Pancreas (tissue), 10 donors: ENCODE measurements at regions not wholly inside any gene's neighbourhood (a gene's known extent, or its start where the extent isn't known, plus 50 kb on each side); places are given as distances from the start of the nearest gene placed in this dataset.

Experiments
- ATAC-seq, 4 donors: fragments of 200-7000 bp; cut with Tn5 transposase; one replicate each; pipeline versions ENCODE4 v1.8.0 to v1.9.1; 2020; ENCODE audit warnings: mild to moderate bottlenecking in 4 of 4, moderate library complexity in 4 of 4
- DNase-seq, 6 donors: peaks; one replicate each; pipeline ENCODE4 v3.0.0-alpha.2; 2020
- FAIRE-seq: peaks from 2 replicates; lab custom pipeline; 2012; peaks lifted over from hg19 to GRCh38; lab: Jason Lieb, UNC
- H3K27ac ChIP-seq, 4 donors: fragments of 200-600 bp; sonication (generic); 1 replicate in 3 of 4; 2 replicates in 1 of 4; pipeline versions ENCODE4 v1.5.0 to v1.8.0; 2020
- H3K27me3 ChIP-seq, 4 donors: fragments of 200-600 bp; one replicate each; pipeline ENCODE4 v1.8.0; 2021
- H3K36me3 ChIP-seq, 3 donors: fragments of 200-600 bp; sonication (generic) in 1 of 3; one replicate each; pipeline versions ENCODE4 v1.5.0 to v1.8.0; 2020 to 2021
- H3K4me1 ChIP-seq, 3 donors: fragments of 200-600 bp; one replicate each; pipeline ENCODE4 v1.8.0; 2021
- H3K4me3 ChIP-seq, 4 donors: fragments of 200-600 bp; sonication (generic) in 2 of 4; one replicate each; pipeline versions ENCODE4 v1.5.0 to v1.8.0; 2020 to 2021
- H3K9me3 ChIP-seq, 4 donors: fragments of 200-600 bp; one replicate each; pipeline ENCODE4 v1.8.0; 2021
- CTCF ChIP-seq, 4 donors: fragments of 200-600 bp; sonication (generic) in 3 of 4; IDR thresholded peaks; one replicate each; pipeline versions ENCODE4 v1.5.0 to v1.8.0; 2021; ENCODE audit warnings: antibody characterized with exemption in 4 of 4
- WGBS, 2 donors: extraction: QIAGEN DNeasy Blood & Tissue Kit; methylation state at CpG; one replicate each; pipeline ENCODE4 v1.1.7; 2013; 5-methylcytosine and 5-hydroxymethylcytosine counted together
- intact Hi-C, 3 donors: fragments of 100-400 bp; cut with DNase I; formaldehyde crosslinking; loops; one replicate each; pipeline versions ENCODE4 v1.11.1 to v1.14.2; 2022
- donor health status: healthy with polysubstance abuse.
- donor health status: DM: no; HTN: no; CAD: no; lungs with moderate emphysema.
- donor health status: DM: no; HTN: no; CAD: no.
- donor health status: control.
- donor health status: control.
- donor health status: Bipolar disorder and iron deficiency.
- donor health status: DM: yes; HTN: yes; CAD: no.
- donor health status: DM: no; HTN: no; CAD: no.
- donor health status: DM: no; HTN: no; CAD: no.
- donor health status: DM: yes; HTN: yes; CAD: no.

DNA sequence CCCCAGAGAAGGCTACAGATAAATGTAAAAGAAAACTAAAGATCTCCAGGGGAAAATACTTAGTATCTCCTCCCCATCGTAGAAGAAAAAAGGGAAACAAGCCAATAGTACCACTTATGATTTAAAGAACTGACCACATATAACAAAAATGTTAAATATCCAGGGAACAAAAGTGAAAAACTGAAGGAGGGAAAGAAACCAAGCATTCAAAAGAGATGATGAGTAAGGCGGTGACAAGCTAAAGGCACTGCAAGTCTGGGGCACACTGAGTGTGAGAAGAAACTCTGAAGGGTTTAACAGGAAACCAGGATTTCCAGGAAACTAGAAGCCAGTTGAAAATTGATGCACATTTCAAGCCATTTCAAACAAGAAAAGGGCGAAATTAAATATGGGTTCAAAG is 226.3 kb downstream of the AHR start:
- no peak for DNase-seq
- WGBS, 2 donors, result 77 to 79% methylated on average over 3 of the region's 3 CpGs
- intact Hi-C loops, result no loop called here
- no peaks in the 10 kb centered on the region for H3K27me3 ChIP-seq
- no peak for ATAC-seq
- H3K4me1 ChIP-seq, result peaks cover 0 to 28% (median 0%) of the 10 kb centered on the region in 3 donors
- H3K9me3 ChIP-seq, result no peaks in the 10 kb centered on the region
- H3K36me3 ChIP-seq, result no peaks in the 10 kb centered on the region
- no peak overlapping the region for H3K4me3 ChIP-seq
- FAIRE-seq, result no peak
- no peak for TF ChIP-seq CTCF (IDR thresholded peaks at IDR 0.05)
- H3K27ac ChIP-seq, result peak overlapping the region in 2 of 4 donors; percentile 31 to 53

GRCh38 chr7:17526621-17527020 is 228.2 kb downstream of the AHR start:
- no peak for ATAC-seq
- H3K27ac ChIP-seq, result no peak overlapping the region

GRCh38 chr7:17528636-17529035 is 230.2 kb downstream of the AHR start:
- H3K4me1 ChIP-seq, result peaks cover 0 to 9% (median 0%) of the 10 kb centered on the region in 3 donors
- TF ChIP-seq CTCF (IDR thresholded peaks at IDR 0.05), result no peak
- H3K9me3 ChIP-seq, result no peaks in the 10 kb centered on the region
- FAIRE-seq (no peak), DNase-seq (no peak), ATAC-seq (no peak)
- no peaks in the 10 kb centered on the region for H3K27me3 ChIP-seq
- H3K36me3 ChIP-seq, result no peaks in the 10 kb centered on the region
- intact Hi-C loops, result no loop called here
- H3K27ac ChIP-seq, result no peak overlapping the region
- no peak overlapping the region for H3K4me3 ChIP-seq

More at GRCh38 chr7:17526621-17527020, 228.2 kb downstream of the AHR start:
- FAIRE-seq (no peak), DNase-seq (no peak)
- Histone ChIP-seq H3K27me3 (no peaks in the 10 kb centered on the region), H3K36me3 (no peaks in the 10 kb centered on the region), H3K4me1 (peaks cover 0 to 24% (median 0%) of the 10 kb centered on the region in 3 donors), H3K9me3 (no peaks in the 10 kb centered on the region), H3K4me3 (no peak overlapping the region)
- TF ChIP-seq CTCF (IDR thresholded peaks at IDR 0.05), result no peak
- intact Hi-C loops, result no loop called here

GRCh38 chr7:17530244-17530643 is 231.8 kb downstream of the AHR start:
- TF ChIP-seq CTCF (IDR thresholded peaks at IDR 0.05), result no peak
- H3K9me3 ChIP-seq, result no peaks in the 10 kb centered on the region
- no peaks in the 10 kb centered on the region for H3K27me3 ChIP-seq
- WGBS, 2 donors, result 72 to 84% methylated on average over 2 of the region's 2 CpGs
- no peak for FAIRE-seq
- DNase-seq, result no peak
- ATAC-seq, result no peak
- intact Hi-C loops, result no loop called here
- no peaks in the 10 kb centered on the region for H3K36me3 ChIP-seq
- no peak overlapping the region for H3K4me3 ChIP-seq
- no peak overlapping the region for H3K27ac ChIP-seq
- H3K4me1 ChIP-seq, result no peaks in the 10 kb centered on the region

DNA sequence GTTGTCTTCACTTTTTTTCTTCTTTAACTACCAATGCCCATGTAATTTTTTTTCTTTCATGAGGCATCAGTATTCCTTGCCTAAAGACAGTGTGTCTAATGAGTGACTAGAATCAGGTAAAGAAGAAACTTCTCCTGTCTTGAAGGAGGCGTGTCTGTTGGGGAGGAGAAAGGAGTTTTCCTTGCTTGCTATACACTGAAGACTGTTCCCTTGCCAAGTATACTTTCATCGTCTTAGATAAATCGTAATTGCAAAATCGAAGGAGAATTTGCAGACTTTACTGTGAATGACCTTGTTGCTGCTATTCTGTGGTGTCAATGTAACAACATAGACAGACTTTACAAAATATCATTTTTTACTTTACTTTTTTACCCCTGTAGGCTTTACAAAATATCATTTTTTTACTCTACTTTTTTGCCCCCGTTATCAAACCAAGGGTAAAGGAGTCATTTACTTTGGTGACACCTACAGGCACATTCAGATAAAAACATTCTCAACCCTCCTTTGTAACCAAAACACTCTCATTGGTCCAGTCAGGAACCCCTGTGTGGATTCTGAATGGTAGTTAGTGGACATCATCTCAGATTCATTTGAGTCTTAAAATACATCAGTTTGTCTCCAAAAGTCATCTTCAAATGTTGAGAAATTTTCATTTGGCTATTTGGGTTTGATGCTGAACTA is 232.4 kb downstream of the AHR start:
- H3K27me3 ChIP-seq, result no peaks in the 10 kb centered on the region
- DNase-seq, result no peak
- no peak overlapping the region for H3K27ac ChIP-seq
- TF ChIP-seq CTCF (IDR thresholded peaks at IDR 0.05), result peak in 1 of 4 donors; percentile 14
- H3K9me3 ChIP-seq, result no peaks in the 10 kb centered on the region
- FAIRE-seq, result no peak
- no peak overlapping the region for H3K4me3 ChIP-seq
- no peaks in the 10 kb centered on the region for H3K36me3 ChIP-seq
- ATAC-seq, result peak in 3 of 4 donors; percentile 52 to 79 (median 65)
- WGBS, 2 donors, result 37 to 56% methylated on average over 5 of the region's 5 CpGs
- H3K4me1 ChIP-seq, result no peaks in the 10 kb centered on the region
- intact Hi-C loops, result no loop called here
